NCI-H524 (cell line): ENCODE measurements at regions not wholly inside any gene's neighbourhood (a gene's known extent, or its start where the extent isn't known, plus 50 kb on each side); places are given as distances from the start of the nearest gene placed in this dataset.
"Not testable (repeated sequence)": the region's sequence is repeated elsewhere in the genome, so short reads cannot be mapped to it uniquely, and the experiment has no call there.

ENCODE experiments used
- DNase-seq, 2 experiments: peaks; one replicate each; lab custom pipeline; 2025; lab: John Stamatoyannopoulos, UW

DNA sequence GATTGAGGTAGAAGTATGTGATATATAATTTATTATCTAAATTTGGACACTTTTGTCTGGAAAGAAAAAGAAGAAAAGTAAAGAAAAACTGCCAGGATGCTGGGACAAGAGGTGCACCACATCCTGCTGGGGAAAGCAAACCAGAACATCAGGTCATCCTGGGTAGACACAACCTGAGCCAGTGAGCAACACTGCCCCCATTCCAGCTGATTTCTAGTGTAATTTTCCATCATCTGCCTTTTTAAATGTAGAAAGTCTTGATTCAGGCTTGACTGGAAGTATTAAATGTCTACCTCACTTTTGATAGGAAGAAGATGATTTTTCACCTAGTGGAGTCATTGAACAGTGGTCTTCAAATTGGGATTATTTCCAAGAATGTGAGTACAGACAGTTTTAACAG is 1164.5 kb upstream of the CITED2 start:
- no peak for DNase-seq

DNA sequence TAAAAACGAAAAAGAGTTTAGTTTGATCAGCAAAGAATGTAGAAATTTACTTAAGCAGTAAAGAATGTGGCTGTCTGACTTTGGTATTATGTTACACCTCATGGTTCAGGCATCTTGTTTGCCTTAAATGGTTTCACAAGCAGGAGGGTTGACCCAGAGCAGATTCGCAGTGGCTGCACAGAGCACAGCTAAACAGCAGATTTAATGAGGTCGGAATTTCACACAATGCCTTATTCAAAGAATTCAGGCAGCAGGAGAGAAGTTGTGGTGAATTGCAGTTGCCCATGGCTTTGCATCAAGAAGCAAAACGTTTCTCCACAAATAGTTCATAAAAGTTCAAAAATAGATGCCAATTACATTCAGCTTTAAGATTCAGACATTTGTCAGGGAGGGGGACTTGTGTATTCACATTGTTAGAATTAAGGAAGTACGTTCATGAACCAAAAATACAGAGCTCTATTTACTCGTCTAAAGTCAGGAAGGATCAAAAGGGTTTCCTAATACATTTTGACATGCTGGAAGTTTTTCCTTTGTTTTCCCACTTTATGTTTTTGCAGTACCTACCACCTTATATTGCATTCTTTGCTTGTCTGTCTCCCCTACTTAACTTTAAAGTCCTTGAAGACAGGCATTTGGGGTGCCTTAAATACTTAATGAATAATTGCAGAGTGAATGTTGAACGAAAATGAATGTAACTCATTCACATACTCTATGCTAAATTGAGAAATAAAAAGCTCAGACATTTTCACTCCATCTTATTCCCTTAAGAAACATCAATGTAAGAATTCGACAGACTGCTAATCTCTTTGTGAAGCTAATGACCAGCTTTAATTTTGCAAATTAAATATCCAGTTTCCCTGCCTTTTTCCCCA is 1163.6 kb upstream of the CITED2 start:
- no peak for DNase-seq

GRCh38 chr6:140537211-140537610 is 1162.8 kb upstream of the CITED2 start:
- DNase-seq: no peak

DNA sequence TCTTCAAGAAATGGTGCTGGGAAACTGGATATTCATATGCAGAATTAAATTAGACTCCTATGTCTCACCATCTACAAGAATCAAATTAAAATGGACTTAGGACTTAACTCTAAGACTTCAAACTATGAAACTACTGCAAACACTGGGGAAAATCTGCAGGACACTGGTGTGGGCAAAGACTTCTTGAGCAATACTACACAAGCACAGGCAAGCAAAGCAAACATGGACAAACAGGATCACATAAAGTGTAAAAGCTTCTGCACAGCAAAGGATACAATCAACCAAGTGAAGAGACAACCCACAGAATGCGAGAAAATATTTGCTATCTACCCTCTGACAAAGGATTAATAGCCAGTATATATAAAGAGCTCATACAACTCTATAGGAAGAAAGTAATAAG is 1161.1 kb upstream of the CITED2 start:
- no peak for DNase-seq

GRCh38 chr6:140533526-140533925 is 1159.1 kb upstream of the CITED2 start:
- DNase-seq: no peak

- DNase-seq: no peak
Observed at GRCh38 chr6:140504776-140505175, 1130.3 kb upstream of the CITED2 start.

DNA sequence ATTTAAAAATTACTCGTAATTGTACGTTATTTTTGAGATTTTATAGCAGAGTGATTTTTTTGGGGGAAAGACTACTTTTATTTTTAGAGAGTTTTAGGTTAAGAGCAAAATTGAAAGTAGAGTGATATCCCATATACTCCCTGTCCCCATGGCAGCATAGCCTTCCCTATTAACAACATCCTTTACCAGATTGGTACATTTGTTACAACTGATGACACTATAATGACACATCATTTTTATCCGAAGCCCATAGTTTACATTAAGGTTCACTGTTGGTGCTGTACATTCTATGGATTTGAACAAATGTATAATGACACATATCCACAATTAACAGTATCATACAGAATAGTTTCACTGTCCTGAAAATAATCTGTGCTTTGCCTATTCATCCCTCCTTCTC is 1126.4 kb upstream of the CITED2 start:
- DNase-seq: no peak

- no peak for DNase-seq
Observed at GRCh38 chr6:140499607-140500006, 1125.2 kb upstream of the CITED2 start.

GRCh38 chr6:140494321-140495108 is 1120.1 kb upstream of the CITED2 start:
- DNase-seq: no peak

DNA sequence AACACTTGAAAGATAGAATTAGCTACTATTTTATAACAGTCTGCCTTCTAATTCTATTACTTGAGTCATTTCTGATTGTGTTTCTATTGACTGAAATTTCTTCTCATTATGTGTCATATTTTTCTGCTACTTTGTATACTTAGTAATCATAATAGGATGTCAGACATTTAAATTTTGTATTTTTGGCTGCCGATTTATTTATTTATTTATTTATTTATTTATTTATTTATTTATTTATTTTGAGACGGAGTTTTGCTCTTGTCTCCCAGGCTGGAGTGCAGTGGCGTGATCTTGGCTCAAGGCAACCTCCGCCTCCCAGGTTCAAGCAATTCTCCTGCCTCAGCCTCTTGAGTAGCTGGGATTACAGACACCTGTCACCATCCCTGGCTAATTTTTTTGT is 1119.0 kb upstream of the CITED2 start:
- not testable (repeated sequence) for DNase-seq

DNA sequence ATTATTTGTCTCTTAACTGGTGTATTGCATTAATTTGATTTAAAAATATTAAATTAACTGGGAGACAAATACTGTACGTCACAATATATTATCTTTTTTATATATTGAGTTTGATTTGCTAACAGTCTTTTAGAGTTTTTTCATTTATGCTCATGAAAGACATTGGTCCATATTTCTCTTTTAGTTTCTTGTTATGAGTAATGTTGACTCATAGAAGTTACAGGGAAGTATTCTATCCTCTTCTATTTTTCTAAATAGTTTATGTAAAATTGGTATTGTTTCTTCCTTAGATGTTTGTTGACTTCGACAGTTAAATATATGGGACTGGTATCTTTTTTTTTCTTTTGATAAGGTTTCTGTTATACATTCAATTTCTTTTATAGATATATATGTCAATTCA is 1115.6 kb upstream of the CITED2 start:
- DNase-seq: no peak

GRCh38 chr6:140487586-140487985 is 1113.1 kb upstream of the CITED2 start:
- no peak for DNase-seq

DNA sequence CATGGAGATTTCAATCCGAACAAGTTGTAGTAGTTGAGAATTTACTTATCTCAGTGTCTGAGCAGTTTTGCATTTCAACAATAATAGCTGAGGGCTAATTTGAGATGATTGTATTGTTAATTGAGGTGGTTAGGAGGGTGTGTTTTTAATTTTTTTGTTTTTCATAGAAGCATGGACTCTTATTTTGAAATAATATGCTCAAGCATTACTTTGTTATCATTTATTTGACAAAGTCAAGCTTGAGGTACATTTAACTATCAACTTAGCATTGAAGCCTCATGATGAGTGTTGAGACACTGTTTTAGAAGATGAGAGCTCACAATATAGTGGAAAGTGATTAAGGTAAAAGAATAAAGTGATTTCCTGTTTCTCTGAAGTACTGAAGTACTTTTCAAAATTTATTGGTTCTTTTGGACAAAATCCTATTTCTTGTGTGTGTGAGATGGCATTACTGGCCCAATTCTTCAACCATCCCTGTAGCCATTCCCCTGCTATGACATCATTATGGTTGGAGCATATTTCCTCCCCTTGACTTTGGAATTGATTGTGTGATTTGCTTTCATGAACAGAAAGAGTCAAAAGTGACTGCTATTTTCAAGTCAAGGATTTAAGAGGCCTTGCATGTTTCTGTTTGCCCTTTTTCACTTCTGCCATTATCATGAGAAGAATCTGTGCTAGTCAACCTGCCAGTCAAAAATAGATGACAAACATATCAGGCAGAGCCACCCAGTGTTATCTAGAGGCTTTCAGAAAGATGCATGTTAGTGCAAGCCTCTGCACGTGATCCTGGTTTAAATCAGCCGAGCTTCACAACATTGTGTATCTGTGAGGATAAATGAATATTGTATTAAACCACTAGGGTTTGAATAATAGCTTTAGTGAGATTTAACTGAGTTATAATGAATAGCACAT is 1112.3 kb upstream of the CITED2 start:
- DNase-seq: no peak

DNA sequence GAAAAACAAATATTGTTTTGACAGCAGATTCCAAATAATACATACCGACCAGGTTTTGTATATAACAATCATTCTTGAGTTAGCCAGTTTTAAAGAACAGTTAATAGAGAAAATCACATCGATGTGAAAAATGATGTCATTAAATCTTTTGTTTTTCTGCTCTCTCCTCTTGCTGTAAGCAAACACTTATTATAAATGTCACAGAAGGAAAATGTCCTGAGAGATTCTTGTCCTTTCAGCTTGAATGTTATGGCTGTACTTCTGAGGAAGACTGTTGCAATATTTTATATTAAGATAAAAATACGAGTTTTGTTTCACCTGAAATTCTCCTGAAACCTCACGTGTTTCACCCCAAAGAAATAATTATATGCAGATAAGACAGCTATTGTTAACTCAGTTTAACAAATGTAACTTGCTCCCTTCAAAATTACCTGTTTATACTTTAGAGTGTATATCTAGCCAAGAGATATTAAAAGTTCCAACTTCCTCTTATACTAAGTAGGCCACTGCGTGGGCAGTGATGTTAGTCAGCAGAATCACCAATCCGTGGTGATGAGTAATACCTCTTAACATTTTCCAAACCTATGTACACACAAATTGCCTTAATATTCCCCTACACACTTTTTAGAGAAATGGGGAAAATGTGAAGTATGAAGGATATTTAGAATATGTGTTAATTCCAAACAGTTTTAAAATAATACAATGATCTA is 1111.4 kb upstream of the CITED2 start:
- DNase-seq: no peak

- no peak for DNase-seq
Observed at GRCh38 chr6:140480852-140481251, 1106.4 kb upstream of the CITED2 start.

- no peak for DNase-seq
Observed at GRCh38 chr6:140478631-140479030, 1104.2 kb upstream of the CITED2 start.

GRCh38 chr6:140475086-140475485 is 1100.6 kb upstream of the CITED2 start:
- DNase-seq: no peak

- no peak for DNase-seq
Observed at GRCh38 chr6:140464720-140465119, 1090.3 kb upstream of the CITED2 start.

GRCh38 chr6:140463312-140463710 is 1088.9 kb upstream of the CITED2 start:
- DNase-seq: no peak

DNA sequence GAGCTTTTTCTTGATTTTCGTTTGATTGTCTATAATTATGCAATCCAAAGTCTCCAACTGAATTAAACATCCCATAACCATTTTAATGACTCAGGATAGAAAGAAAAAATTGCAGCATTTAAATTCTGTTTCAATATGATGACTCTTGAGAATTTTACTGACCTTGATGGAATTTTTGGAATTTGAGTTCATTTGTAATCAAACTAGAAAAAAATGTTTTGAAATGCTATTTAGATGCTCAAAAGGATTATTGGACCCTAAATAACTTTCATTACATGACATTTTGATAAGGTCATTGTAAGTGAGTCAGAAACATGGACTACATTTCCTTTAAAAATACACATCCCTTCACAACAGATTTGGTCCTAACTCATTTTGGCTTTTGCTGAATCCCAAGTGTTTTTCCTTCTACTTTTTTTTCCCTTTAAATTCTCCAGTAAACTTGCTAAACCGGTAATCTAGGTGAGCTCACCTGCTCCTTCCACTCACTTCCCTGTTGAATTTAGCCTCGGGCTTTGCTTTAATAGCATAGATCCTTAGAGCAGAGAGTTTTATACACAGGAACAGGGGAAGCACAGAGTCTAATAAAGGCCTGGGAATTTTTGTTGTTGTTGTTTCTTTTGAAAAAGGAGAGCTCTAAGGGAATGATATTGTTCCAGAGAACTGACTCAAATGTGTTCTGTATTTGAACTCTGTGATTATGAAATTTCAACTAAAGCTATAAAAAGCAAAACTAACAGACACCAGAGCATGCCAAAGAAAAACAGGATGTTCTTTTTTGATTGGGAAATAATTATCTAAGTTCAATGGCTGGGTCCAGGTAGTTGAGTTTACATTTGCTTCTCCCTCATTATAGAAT is 1088.2 kb upstream of the CITED2 start:
- no peak for DNase-seq

DNA sequence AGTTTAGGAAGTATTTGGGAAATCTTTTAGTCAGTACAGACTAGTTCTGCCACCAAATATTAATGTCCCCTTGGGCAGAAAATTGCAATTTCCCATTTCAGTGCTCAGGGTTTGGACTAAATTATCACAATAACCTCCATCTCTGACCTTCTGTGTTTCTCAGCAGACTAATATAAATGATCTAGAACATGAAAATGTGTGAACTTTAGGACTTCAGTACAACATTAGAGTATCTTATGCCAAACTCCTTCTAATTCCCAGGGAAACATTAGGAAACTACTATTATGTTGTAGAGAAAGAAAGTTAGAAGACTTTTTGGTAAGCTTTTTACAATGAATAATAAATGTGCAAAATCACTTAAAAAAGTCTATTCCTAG is 1087.6 kb upstream of the CITED2 start:
- no peak for DNase-seq
